GM23338 (cell line): ENCODE measurements at regions not wholly inside any gene's neighbourhood (a gene's known extent, or its start where the extent isn't known, plus 50 kb on each side); places are given as distances from the start of the nearest gene placed in this dataset.

Experiments used
- ATAC-seq: fragments of 200-7000 bp; cut with Tn5 transposase; 3 replicates; pipeline ENCODE4 v1.9.1; 2020
- DNase-seq: peaks from one replicate; pipeline ENCODE4 v3.0.0-alpha.2; 2015; ENCODE audit warnings: low spot score
- H2AFZ ChIP-seq: fragments of 200-600 bp; sonication (generic); 2 replicates; pipeline ENCODE4 v1.8.0; 2016; ENCODE audit warnings: antibody characterized with exemption, mild to moderate bottlenecking, moderate library complexity
- H3F3A ChIP-seq: fragments of 200-600 bp; sonication (generic); replicated peaks from 2 replicates; pipeline ENCODE4 v1.8.0; 2017; ENCODE audit warnings: antibody characterized with exemption, mixed run types, low read depth
- H3K27ac ChIP-seq: fragments of 200-600 bp; sonication (generic); 2 replicates; pipeline ENCODE4 v1.6.1; 2016; ENCODE audit warnings: low read depth
- H3K27me3 ChIP-seq: fragments of 200-600 bp; sonication (generic); 2 replicates; pipeline ENCODE4 v1.8.0; 2016; ENCODE audit warnings: mild to moderate bottlenecking, mixed run types, moderate library complexity; ENCODE audit not compliant: insufficient read depth
- H3K36me3 ChIP-seq: fragments of 200-600 bp; sonication (generic); 2 replicates; pipeline ENCODE4 v1.8.0; 2016; ENCODE audit warnings: mild to moderate bottlenecking; ENCODE audit not compliant: insufficient read depth
- H3K4me1 ChIP-seq: fragments of 200-600 bp; sonication (generic); 2 replicates; pipeline ENCODE4 v1.8.0; 2016; ENCODE audit warnings: mild to moderate bottlenecking, moderate library complexity; ENCODE audit not compliant: insufficient read depth
- H3K4me2 ChIP-seq: fragments of 200-600 bp; sonication (generic); 2 replicates; pipeline ENCODE4 v1.7.1; 2017; ENCODE audit warnings: mixed run types
- H3K4me3 ChIP-seq: fragments of 200-600 bp; sonication (generic); 2 replicates; pipeline ENCODE4 v1.6.1; 2016; ENCODE audit warnings: mixed run types
- H3K79me2 ChIP-seq: fragments of 200-600 bp; sonication (generic); replicated peaks from 2 replicates; pipeline ENCODE4 v1.8.0; 2017; ENCODE audit warnings: mild to moderate bottlenecking; ENCODE audit not compliant: insufficient read depth
- H3K9me2 ChIP-seq: fragments of 200-600 bp; sonication (generic); 2 replicates; pipeline ENCODE4 v1.8.0; 2017; ENCODE audit not compliant: insufficient read depth
- H4K20me1 ChIP-seq: fragments of 200-600 bp; sonication (generic); replicated peaks from 2 replicates; pipeline ENCODE4 v1.8.0; 2017; ENCODE audit warnings: mild to moderate bottlenecking; ENCODE audit not compliant: insufficient read depth
- H3K27ac Mint-ChIP-seq: 2 replicates; pipeline ENCODE4 v1.8.0; 2020; ENCODE audit warnings: inconsistent platforms, mild to moderate bottlenecking, moderate library complexity, mixed read lengths
- H3K27me3 Mint-ChIP-seq: 3 replicates; pipeline ENCODE4 v1.8.0; 2022; ENCODE audit warnings: low read depth, mild to moderate bottlenecking, moderate library complexity, mixed read lengths, inconsistent platforms; ENCODE audit not compliant: insufficient read depth, poor library complexity
- H3K36me3 Mint-ChIP-seq: 3 replicates; pipeline ENCODE4 v1.8.0; 2021; ENCODE audit warnings: low read depth, mild to moderate bottlenecking, inconsistent platforms, moderate library complexity, mixed read lengths
- H3K4me1 Mint-ChIP-seq: 3 replicates; pipeline ENCODE4 v1.8.0; 2020; ENCODE audit warnings: mild to moderate bottlenecking, inconsistent platforms, mixed read lengths
- H3K4me3 Mint-ChIP-seq: 3 replicates; pipeline ENCODE4 v1.8.0; 2021; ENCODE audit warnings: moderate library complexity, mild to moderate bottlenecking, inconsistent platforms, mixed read lengths
- H3K9me3 Mint-ChIP-seq: 3 replicates; pipeline ENCODE4 v1.8.0; 2020; ENCODE audit warnings: moderate library complexity, mild to moderate bottlenecking, inconsistent platforms, mixed read lengths
- CTCF ChIP-seq, 2 experiments: fragments of 200-600 bp in 1 of 2; sonication (generic) in 1 of 2; conservative IDR thresholded peaks; 2 replicates each; pipeline versions ENCODE4 v1.5.1 to v1.6.1; 2016 to 2017; ENCODE audit warnings: antibody characterized with exemption in 2 of 2, low read depth in 2 of 2, mild to moderate bottlenecking in 2 of 2, moderate library complexity in 1 of 2
- EZH2 ChIP-seq: fragments of 200-600 bp; sonication (generic); IDR thresholded peaks from one replicate; pipeline ENCODE4 v1.8.0; 2017; ENCODE audit warnings: antibody characterized with exemption, mild to moderate bottlenecking, low read depth; ENCODE audit not compliant: unreplicated experiment
- EZH2phosphoT487 ChIP-seq: fragments of 200-600 bp; sonication (generic); IDR thresholded peaks from one replicate; pipeline ENCODE4 v1.8.1; 2018; ENCODE audit warnings: antibody characterized with exemption; ENCODE audit not compliant: unreplicated experiment
- JUNB ChIP-seq: IDR thresholded peaks from one replicate; pipeline ENCODE4 v1.6.1; 2016; ENCODE audit warnings: antibody characterized with exemption; ENCODE audit not compliant: unreplicated experiment
- NANOG ChIP-seq: IDR thresholded peaks from 2 replicates; pipeline ENCODE4 v1.6.1; 2016; ENCODE audit warnings: antibody characterized with exemption, borderline replicate concordance
- POLR2AphosphoS5 ChIP-seq: IDR thresholded peaks from 2 replicates; pipeline ENCODE4 v1.6.1; 2016; ENCODE audit warnings: antibody characterized with exemption, low read depth
- STAT1 ChIP-seq: IDR thresholded peaks from one replicate; pipeline ENCODE4 v1.6.1; 2016; ENCODE audit warnings: antibody characterized with exemption; ENCODE audit not compliant: unreplicated experiment
- ZNF331 ChIP-seq: fragments of 250-450 bp; sonication (Bioruptor Pico); IDR thresholded peaks from 2 replicates; pipeline ENCODE4 v1.5.0; 2020; ENCODE audit warnings: low read depth, mild to moderate bottlenecking, moderate library complexity
- TF ChIP-seq, protein P1 (sequence below): fragments of 250-450 bp; sonication (Bioruptor Pico); IDR thresholded peaks from 2 replicates; pipeline ENCODE4 v1.5.0; 2020; ENCODE audit warnings: mild to moderate bottlenecking, moderate library complexity

GRCh38 chr3:140830391-140830790 is 111.2 kb upstream of the SLC25A36 start (continued):
- TF ChIP-seq POLR2AphosphoS5 (no peak), JUNB (no peak), EZH2phosphoT487 (no peak), ZNF331 (no peak), NANOG (no peak)
- TF ChIP-seq, protein P1, sequence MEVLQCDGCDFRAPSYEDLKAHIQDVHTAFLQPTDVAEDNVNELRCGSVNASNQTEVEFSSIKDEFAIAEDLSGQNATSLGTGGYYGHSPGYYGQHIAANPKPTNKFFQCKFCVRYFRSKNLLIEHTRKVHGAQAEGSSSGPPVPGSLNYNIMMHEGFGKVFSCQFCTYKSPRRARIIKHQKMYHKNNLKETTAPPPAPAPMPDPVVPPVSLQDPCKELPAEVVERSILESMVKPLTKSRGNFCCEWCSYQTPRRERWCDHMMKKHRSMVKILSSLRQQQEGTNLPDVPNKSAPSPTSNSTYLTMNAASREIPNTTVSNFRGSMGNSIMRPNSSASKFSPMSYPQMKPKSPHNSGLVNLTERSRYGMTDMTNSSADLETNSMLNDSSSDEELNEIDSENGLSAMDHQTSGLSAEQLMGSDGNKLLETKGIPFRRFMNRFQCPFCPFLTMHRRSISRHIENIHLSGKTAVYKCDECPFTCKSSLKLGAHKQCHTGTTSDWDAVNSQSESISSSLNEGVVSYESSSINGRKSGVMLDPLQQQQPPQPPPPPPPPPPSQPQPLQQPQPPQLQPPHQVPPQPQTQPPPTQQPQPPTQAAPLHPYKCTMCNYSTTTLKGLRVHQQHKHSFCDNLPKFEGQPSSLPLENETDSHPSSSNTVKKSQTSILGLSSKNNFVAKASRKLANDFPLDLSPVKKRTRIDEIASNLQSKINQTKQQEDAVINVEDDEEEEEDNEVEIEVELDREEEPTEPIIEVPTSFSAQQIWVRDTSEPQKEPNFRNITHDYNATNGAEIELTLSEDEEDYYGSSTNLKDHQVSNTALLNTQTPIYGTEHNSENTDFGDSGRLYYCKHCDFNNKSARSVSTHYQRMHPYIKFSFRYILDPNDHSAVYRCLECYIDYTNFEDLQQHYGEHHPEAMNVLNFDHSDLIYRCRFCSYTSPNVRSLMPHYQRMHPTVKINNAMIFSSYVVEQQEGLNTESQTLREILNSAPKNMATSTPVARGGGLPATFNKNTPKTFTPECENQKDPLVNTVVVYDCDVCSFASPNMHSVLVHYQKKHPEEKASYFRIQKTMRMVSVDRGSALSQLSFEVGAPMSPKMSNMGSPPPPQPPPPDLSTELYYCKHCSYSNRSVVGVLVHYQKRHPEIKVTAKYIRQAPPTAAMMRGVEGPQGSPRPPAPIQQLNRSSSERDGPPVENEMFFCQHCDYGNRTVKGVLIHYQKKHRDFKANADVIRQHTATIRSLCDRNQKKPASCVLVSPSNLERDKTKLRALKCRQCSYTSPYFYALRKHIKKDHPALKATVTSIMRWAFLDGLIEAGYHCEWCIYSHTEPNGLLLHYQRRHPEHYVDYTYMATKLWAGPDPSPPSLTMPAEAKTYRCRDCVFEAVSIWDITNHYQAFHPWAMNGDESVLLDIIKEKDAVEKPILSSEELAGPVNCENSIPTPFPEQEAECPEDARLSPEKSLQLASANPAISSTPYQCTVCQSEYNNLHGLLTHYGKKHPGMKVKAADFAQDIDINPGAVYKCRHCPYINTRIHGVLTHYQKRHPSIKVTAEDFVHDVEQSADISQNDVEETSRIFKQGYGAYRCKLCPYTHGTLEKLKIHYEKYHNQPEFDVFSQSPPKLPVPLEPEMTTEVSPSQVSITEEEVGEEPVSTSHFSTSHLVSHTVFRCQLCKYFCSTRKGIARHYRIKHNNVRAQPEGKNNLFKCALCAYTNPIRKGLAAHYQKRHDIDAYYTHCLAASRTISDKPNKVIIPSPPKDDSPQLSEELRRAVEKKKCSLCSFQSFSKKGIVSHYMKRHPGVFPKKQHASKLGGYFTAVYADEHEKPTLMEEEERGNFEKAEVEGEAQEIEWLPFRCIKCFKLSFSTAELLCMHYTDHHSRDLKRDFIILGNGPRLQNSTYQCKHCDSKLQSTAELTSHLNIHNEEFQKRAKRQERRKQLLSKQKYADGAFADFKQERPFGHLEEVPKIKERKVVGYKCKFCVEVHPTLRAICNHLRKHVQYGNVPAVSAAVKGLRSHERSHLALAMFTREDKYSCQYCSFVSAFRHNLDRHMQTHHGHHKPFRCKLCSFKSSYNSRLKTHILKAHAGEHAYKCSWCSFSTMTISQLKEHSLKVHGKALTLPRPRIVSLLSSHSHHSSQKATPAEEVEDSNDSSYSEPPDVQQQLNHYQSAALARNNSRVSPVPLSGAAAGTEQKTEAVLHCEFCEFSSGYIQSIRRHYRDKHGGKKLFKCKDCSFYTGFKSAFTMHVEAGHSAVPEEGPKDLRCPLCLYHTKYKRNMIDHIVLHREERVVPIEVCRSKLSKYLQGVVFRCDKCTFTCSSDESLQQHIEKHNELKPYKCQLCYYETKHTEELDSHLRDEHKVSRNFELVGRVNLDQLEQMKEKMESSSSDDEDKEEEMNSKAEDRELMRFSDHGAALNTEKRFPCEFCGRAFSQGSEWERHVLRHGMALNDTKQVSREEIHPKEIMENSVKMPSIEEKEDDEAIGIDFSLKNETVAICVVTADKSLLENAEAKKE (CRISPR knock-in tag): no peak

DNA sequence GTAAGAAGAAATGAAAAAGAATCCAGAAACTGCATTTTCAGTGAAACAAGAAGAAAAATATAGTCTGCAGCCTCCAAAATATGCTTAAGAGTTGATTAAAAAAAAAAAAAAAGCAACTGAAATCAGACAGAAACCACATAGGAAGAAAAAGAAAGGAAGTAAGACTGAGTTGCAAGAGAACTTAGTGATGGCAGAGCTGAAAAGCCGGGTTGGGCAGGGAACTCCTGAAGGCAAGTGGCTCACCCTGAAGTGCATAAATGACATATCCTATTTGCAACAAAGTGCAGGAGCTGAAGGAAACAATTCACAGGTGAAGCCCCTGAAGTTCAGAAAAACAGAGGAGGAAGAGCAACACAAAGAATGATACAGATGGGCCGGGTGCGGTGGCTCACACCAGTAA is 108.8 kb upstream of the SLC25A36 start:
- Mint-ChIP-seq H3K27ac (no peak overlapping the region), H3K9me3 (no peaks in the 10 kb centered on the region), H3K4me1 (peaks cover 7% of the 10 kb centered on the region; the same call in 2 of the 3 replicates), H3K27me3 (peaks cover 2% of the 10 kb centered on the region), H3K36me3 (no peaks in the 10 kb centered on the region), H3K4me3 (no peak overlapping the region)
- ATAC-seq: no peak
- Histone ChIP-seq H3K4me1 (no peaks in the 10 kb centered on the region), H3K27me3 (no peaks in the 10 kb centered on the region), H2AFZ (no peak overlapping the region; the same call in 1 of the 2 replicates), H3K4me3 (no peak overlapping the region), H3K36me3 (no peaks in the 10 kb centered on the region), H3K4me2 (no peak overlapping the region), H3K79me2 (no peaks in the 10 kb centered on the region), H3K9me2 (peaks cover 6% of the 10 kb centered on the region; the same call in 1 of the 2 replicates), H4K20me1 (no peaks in the 10 kb centered on the region), H3K27ac (no peak overlapping the region), H3F3A (no peaks in the 10 kb centered on the region)
- no peak for DNase-seq
- TF ChIP-seq CTCF (conservative IDR thresholded peaks at IDR 0.05; ENCODE audit: low read depth in 2 of 2): no peak
- TF ChIP-seq, protein P1 (CRISPR knock-in tag): no peak
- TF ChIP-seq STAT1: no peak
- TF ChIP-seq NANOG: no peak
- no peak for TF ChIP-seq EZH2
- no peak for TF ChIP-seq POLR2AphosphoS5
